Tibial artery (tissue), 4 donors: ENCODE measurements at regions not wholly inside any gene's neighbourhood (a gene's known extent, or its start where the extent isn't known, plus 50 kb on each side); places are given as distances from the start of the nearest gene placed in this dataset.
"Not testable (repeated sequence)": the region's sequence is repeated elsewhere in the genome, so short reads cannot be mapped to it uniquely, and the experiment has no call there.

Experiments used
- DNase-seq, 2 donors: peaks; one replicate each; pipeline ENCODE4 v3.0.0-alpha.2; 2019
- H3K27ac ChIP-seq, 2 donors: fragments of 200-600 bp; sonication (generic) in 1 of 2; 1 replicate in 1 of 2; 2 replicates in 1 of 2; pipeline ENCODE4 v1.5.1; 2018 to 2019; ENCODE audit warnings: mild to moderate bottlenecking in 1 of 2
- H3K27me3 ChIP-seq, 2 donors: fragments of 200-600 bp; sonication (generic) in 1 of 2; one replicate each; pipeline versions ENCODE4 v1.5.1 to v1.6.0; 2016 to 2019
- H3K36me3 ChIP-seq, 3 donors: fragments of 200-600 bp; sonication (generic) in 2 of 3; one replicate each; pipeline ENCODE4 v1.5.1; 2016 to 2019; ENCODE audit warnings: mild to moderate bottlenecking in 2 of 3
- H3K4me1 ChIP-seq, 4 donors: fragments of 200-600 bp; sonication (generic) in 2 of 4; 1 replicate in 3 of 4; 2 replicates in 1 of 4; pipeline ENCODE4 v1.5.1; 2016 to 2019
- H3K4me3 ChIP-seq, 2 donors: fragments of 200-600 bp; sonication (generic) in 1 of 2; 1 replicate in 1 of 2; 2 replicates in 1 of 2; pipeline ENCODE4 v1.5.1; 2018 to 2019; ENCODE audit warnings: mild to moderate bottlenecking in 2 of 2
- H3K9me3 ChIP-seq, 3 donors: fragments of 200-600 bp; sonication (generic) in 1 of 3; one replicate each; pipeline ENCODE4 v1.5.1; 2016 to 2019
- intact Hi-C: fragments of 100-400 bp; cut with DNase I; formaldehyde crosslinking; loops from one replicate; pipeline ENCODE4 v1.15.0; 2023; ENCODE audit warnings: low total_unique reads
- TF ChIP-seq, protein P1 (sequence below), 2 experiments: fragments of 200-600 bp in 1 of 2; fragments of 450-650 bp in 1 of 2; IDR thresholded peaks; one replicate each; pipeline ENCODE4 v1.5.1; 2017 to 2019; ENCODE audit warnings: antibody characterized with exemption in 2 of 2, mild to moderate bottlenecking in 1 of 2, moderate library complexity in 1 of 2

DNA sequence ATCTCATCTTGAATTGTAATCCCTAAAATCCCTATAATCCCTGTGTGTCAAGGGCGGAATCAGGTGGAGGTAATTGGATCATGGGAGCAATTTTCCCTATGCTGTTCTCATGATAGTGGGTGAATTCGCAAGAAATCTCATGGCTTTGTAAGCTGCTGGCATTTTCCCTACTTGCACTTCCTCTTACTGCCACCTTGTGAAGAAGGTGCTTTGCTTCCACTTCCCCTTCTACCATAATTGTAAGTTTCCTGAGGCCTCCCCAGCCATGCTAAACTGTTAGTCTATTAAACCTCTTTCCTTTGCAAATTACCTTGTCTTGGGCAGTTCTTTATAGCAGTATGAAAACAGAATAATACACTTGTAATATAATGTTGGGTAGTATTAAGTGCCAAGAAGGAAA is 1087.4 kb upstream of the SLIT2 start:
- intact Hi-C loops: no loop called here
- H3K9me3 ChIP-seq: no peaks in the 10 kb centered on the region
- no peaks in the 10 kb centered on the region for H3K27me3 ChIP-seq
- no peak overlapping the region for H3K27ac ChIP-seq
- TF ChIP-seq, protein P1, sequence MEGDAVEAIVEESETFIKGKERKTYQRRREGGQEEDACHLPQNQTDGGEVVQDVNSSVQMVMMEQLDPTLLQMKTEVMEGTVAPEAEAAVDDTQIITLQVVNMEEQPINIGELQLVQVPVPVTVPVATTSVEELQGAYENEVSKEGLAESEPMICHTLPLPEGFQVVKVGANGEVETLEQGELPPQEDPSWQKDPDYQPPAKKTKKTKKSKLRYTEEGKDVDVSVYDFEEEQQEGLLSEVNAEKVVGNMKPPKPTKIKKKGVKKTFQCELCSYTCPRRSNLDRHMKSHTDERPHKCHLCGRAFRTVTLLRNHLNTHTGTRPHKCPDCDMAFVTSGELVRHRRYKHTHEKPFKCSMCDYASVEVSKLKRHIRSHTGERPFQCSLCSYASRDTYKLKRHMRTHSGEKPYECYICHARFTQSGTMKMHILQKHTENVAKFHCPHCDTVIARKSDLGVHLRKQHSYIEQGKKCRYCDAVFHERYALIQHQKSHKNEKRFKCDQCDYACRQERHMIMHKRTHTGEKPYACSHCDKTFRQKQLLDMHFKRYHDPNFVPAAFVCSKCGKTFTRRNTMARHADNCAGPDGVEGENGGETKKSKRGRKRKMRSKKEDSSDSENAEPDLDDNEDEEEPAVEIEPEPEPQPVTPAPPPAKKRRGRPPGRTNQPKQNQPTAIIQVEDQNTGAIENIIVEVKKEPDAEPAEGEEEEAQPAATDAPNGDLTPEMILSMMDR (IDR thresholded peaks at IDR 0.05): no peak
- DNase-seq: no peak
- no peak overlapping the region for H3K4me3 ChIP-seq
- H3K36me3 ChIP-seq: no peaks in the 10 kb centered on the region
- H3K4me1 ChIP-seq: no peaks in the 10 kb centered on the region

DNA sequence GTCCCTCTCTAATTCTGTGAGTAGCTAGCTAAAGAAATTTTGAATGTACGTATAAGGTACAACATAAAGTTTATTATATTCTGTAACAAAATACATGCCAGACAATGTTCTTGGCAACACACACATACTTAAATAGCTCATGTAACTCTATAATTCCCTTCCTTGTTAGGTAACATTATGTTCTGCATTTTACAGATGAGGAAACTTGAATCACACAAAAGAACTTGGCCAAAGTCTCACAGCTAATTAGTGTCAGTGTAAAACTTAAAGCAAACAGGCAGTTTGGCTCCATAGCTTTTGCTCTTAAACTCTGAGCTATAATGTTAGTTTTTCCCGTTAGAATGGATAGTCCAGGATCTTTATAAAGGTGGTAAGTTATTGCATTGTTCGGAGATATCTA is 1091.8 kb upstream of the SLIT2 start:
- Histone ChIP-seq H3K4me1 (no peaks in the 10 kb centered on the region), H3K27ac (no peak overlapping the region), H3K27me3 (no peaks in the 10 kb centered on the region), H3K4me3 (no peak overlapping the region), H3K36me3 (no peaks in the 10 kb centered on the region), H3K9me3 (peaks cover 0 to 18% (median 3%) of the 10 kb centered on the region in 3 donors)
- intact Hi-C loops: no loop called here
- TF ChIP-seq, protein P1 (IDR thresholded peaks at IDR 0.05): no peak
- no peak for DNase-seq

DNA sequence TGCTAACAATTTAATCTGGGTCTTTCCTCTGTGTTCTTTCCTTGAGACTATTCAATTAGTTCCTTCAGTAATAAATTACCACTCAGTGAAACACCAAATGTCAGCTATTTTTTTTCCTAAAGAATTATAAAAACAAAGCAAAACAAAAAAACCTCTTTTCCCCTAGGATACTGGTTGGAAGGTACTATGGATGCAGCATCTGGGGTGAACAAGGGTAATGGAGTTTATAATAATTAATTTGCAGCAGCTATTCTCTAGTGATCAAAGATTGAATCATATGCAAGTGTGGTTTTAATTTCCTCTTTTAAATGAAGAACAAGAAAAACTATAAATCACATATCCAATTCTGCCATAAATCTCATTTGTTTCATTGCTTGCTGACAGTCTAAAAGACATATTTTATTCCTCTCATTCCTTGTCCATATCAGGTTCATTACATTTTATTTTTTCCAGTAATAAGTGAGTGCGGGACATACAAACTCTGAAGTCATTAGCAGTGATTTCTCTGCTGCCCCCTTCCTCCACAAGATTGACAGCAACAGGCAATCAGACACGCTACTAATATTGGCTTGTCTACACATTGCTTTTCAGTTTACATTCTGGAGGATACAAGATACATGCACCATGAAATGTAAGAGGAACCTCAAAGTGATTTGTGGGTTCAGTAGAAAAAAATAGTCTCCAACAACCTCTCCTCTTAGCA is 1093.4 kb upstream of the SLIT2 start:
- H3K9me3 ChIP-seq: peaks cover 0 to 18% (median 3%) of the 10 kb centered on the region in 3 donors
- no peak overlapping the region for H3K27ac ChIP-seq
- no peak for DNase-seq
- no peaks in the 10 kb centered on the region for H3K4me1 ChIP-seq
- no peaks in the 10 kb centered on the region for H3K27me3 ChIP-seq
- TF ChIP-seq, protein P1 (IDR thresholded peaks at IDR 0.05): no peak
- H3K4me3 ChIP-seq: no peak overlapping the region
- H3K36me3 ChIP-seq: no peaks in the 10 kb centered on the region
- intact Hi-C loops: no loop called here

DNA sequence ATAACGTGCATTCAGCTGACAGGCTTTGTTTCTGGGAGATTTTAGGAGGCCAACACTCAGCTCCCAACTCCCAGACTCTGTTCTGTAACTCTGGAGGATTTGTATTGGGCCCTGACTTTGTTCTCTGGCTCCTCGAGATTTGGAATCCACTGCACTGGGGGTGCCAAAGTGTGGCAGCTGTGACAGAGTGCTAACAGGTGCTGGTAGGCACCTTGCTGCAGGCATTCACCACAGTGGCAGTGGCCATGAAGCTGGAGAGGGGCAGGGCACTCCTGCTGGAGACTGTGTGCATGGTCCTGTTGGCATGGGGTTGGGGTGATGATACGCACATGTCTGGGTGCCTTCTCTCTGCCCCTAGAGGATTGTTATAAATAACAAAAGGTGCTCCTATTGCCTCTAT is 1094.9 kb upstream of the SLIT2 start:
- no peaks in the 10 kb centered on the region for H3K27me3 ChIP-seq
- TF ChIP-seq, protein P1 (IDR thresholded peaks at IDR 0.05): no peak
- H3K27ac ChIP-seq: no peak overlapping the region
- H3K36me3 ChIP-seq: no peaks in the 10 kb centered on the region
- no peaks in the 10 kb centered on the region for H3K4me1 ChIP-seq
- H3K4me3 ChIP-seq: no peak overlapping the region
- intact Hi-C loops: no loop called here
- no peak for DNase-seq
- H3K9me3 ChIP-seq: peaks cover 0 to 18% (median 3%) of the 10 kb centered on the region in 3 donors

DNA sequence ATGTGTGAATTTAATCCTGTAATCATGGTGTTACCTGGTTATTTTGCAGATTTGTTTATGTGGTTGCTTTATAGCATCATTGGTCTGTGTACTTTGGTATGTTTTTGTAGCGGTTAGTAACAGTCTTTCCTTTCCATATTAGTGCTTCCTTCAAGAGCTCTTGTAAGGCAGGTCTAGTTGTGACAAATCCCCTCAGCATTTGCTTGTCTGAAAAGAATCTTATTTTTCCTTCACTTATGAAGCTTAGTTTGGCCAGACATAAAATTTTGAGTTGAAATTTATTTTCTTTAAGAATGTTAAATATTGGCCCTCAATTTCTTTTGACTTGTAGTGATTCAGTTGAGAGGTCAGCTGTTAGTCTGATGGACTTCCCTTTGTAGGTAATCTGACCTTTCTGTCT is 1096.1 kb upstream of the SLIT2 start:
- TF ChIP-seq, protein P1 (IDR thresholded peaks at IDR 0.05): no peak
- H3K27me3 ChIP-seq: no peaks in the 10 kb centered on the region
- H3K27ac ChIP-seq: no peak overlapping the region
- peaks cover 0 to 18% (median 3%) of the 10 kb centered on the region in 3 donors for H3K9me3 ChIP-seq
- no peaks in the 10 kb centered on the region for H3K4me1 ChIP-seq
- intact Hi-C loops: no loop called here
- H3K36me3 ChIP-seq: no peaks in the 10 kb centered on the region
- DNase-seq: no peak
- H3K4me3 ChIP-seq: no peak overlapping the region

DNA sequence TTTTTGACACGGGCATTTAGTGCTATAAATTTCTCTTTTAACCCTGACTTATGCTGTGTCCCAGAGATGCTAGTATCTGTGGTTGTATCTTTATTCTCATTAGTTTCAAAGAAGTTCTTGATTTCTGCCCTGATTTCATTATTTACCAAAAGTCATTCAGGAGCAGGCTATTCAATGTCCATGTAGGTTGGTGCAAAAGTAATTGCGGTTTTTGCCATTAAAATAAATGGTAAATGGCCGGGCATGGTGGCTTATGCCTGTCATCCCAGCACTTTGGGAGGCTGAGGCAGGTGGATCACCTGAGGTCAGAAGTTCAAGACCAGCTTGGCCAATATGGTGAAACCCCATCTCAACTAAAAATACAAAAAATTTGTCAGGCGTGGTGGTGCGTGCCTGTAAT is 1097.4 kb upstream of the SLIT2 start:
- DNase-seq, H3K4me1 ChIP-seq, H3K4me3 ChIP-seq, H3K27me3 ChIP-seq, H3K36me3 ChIP-seq, H3K27ac ChIP-seq, intact Hi-C loops: not testable (repeated sequence)
- peaks cover 0 to 18% (median 3%) of the 10 kb centered on the region in 3 donors for H3K9me3 ChIP-seq
